ENCODE measurements at regions not wholly inside any gene's neighbourhood (a gene's known extent, or its start where the extent isn't known, plus 50 kb on each side); places are given as distances from the start of the nearest gene placed in this dataset.
"Not testable (repeated sequence)": the region's sequence is repeated elsewhere in the genome, so short reads cannot be mapped to it uniquely, and the experiment has no call there.

GRCh38 chr4:130038540-130038939, 942.6 kb downstream of the C4orf33 start:
- TF ChIP-seq ARNTL (CRISPR knock-in tag; IDR thresholded peaks at IDR 0.05; ENCODE audit: borderline replicate concordance, low read depth); SNAI2 (CRISPR knock-in tag; IDR thresholded peaks at IDR 0.05); ZNF565 (CRISPR knock-in tag; conservative IDR thresholded peaks at IDR 0.05; ENCODE audit: low read depth): not testable (repeated sequence)
